Mesendoderm (in vitro differentiated cells): ENCODE measurements at regions not wholly inside any gene's neighbourhood (a gene's known extent, or its start where the extent isn't known, plus 50 kb on each side); places are given as distances from the start of the nearest gene placed in this dataset.

Experiments used
- DNase-seq: peaks from one replicate; pipeline ENCODE4 v3.0.0; 2013
- H2AK5ac ChIP-seq: 2 replicates; pipeline ENCODE4 v1.6.1; 2013; ENCODE audit warnings: low read length, inconsistent platforms
- H2BK120ac ChIP-seq: 2 replicates; pipeline ENCODE4 v1.6.1; 2013; ENCODE audit warnings: low read depth, mild to moderate bottlenecking, low read length, moderate library complexity, mixed read lengths
- H2BK15ac ChIP-seq: replicated peaks from 2 replicates; pipeline ENCODE4 v1.6.1; 2013; ENCODE audit warnings: low read depth, mild to moderate bottlenecking, moderate library complexity
- H2BK5ac ChIP-seq: 2 replicates; pipeline ENCODE4 v1.6.1; 2013; ENCODE audit warnings: low read length, inconsistent platforms
- H3K18ac ChIP-seq: 2 replicates; pipeline ENCODE4 v1.6.1; 2013; ENCODE audit warnings: mild to moderate bottlenecking, low read length, mixed read lengths
- H3K23ac ChIP-seq: one replicate; pipeline ENCODE4 v1.6.1; 2013; ENCODE audit warnings: low read length
- H3K27ac ChIP-seq: 2 replicates; pipeline ENCODE4 v1.5.1; 2013; ENCODE audit warnings: low read depth, mild to moderate bottlenecking, inconsistent platforms, low read length, moderate library complexity
- H3K27me3 ChIP-seq: 2 replicates; pipeline ENCODE4 v1.6.1; 2013; ENCODE audit warnings: low read length, control low read depth, mild to moderate bottlenecking, inconsistent platforms; ENCODE audit not compliant: insufficient read depth, poor library complexity
- H3K36me3 ChIP-seq: 2 replicates; pipeline ENCODE4 v1.6.1; 2013; ENCODE audit warnings: low read length, inconsistent platforms; ENCODE audit not compliant: control insufficient read depth, insufficient read depth
- H3K4ac ChIP-seq: one replicate; pipeline ENCODE4 v1.6.1; 2013; ENCODE audit warnings: low read depth, mild to moderate bottlenecking, low read length, moderate library complexity
- H3K4me1 ChIP-seq: 2 replicates; pipeline ENCODE4 v1.6.1; 2013; ENCODE audit warnings: low read depth, low read length, inconsistent platforms; ENCODE audit not compliant: control insufficient read depth
- H3K4me2 ChIP-seq: 2 replicates; pipeline ENCODE4 v1.6.1; 2013; ENCODE audit warnings: low read length
- H3K4me3 ChIP-seq: 2 replicates; pipeline ENCODE4 v1.5.1; 2013; ENCODE audit warnings: mild to moderate bottlenecking, low read length
- H3K56ac ChIP-seq: one replicate; pipeline ENCODE4 v1.6.1; 2013; ENCODE audit warnings: low read length
- H3K79me1 ChIP-seq: 2 replicates; pipeline ENCODE4 v1.6.1; 2013; ENCODE audit warnings: low read length, inconsistent platforms
- H3K79me2 ChIP-seq: 2 replicates; pipeline ENCODE4 v1.6.1; 2013; ENCODE audit warnings: mild to moderate bottlenecking, low read length; ENCODE audit not compliant: control insufficient read depth, insufficient read depth
- H3K9ac ChIP-seq: 2 replicates; pipeline ENCODE4 v1.6.1; 2013; ENCODE audit warnings: low read length, inconsistent platforms
- H4K5ac ChIP-seq: one replicate; pipeline ENCODE4 v1.6.1; 2013; ENCODE audit warnings: low read length
- H4K8ac ChIP-seq: one replicate; pipeline ENCODE4 v1.6.1; 2013; ENCODE audit warnings: low read depth, mild to moderate bottlenecking, control low read depth, low read length, moderate library complexity
- WGBS: extraction: QIAGEN DNeasy Blood & Tissue Kit; methylation state at CpG from one replicate; pipeline ENCODE4 v1.1.7; 2013; ENCODE audit warnings: low lambda C conversion rate, missing lambda C conversion rate; ENCODE audit not compliant: insufficient coverage; ENCODE audit errors: extremely low coverage; 5-methylcytosine and 5-hydroxymethylcytosine counted together

GRCh38 chrX:17262123-17262522, 112.9 kb upstream of the NHS start:
- no peak overlapping the region for H3K4me2 ChIP-seq
- H3K4me1 ChIP-seq: no peaks in the 10 kb centered on the region
- H4K8ac ChIP-seq: no peak overlapping the region
- H3K36me3 ChIP-seq: no peaks in the 10 kb centered on the region
- H2BK15ac ChIP-seq: no peak overlapping the region
- H3K56ac ChIP-seq: no peak overlapping the region
- H4K5ac ChIP-seq: no peak overlapping the region
- no peaks in the 10 kb centered on the region for H3K79me1 ChIP-seq
- H3K4ac ChIP-seq: no peak overlapping the region
- no peak overlapping the region for H3K4me3 ChIP-seq
- no peak overlapping the region for H3K23ac ChIP-seq
- no peak overlapping the region for H3K18ac ChIP-seq
- H2BK120ac ChIP-seq: no peak overlapping the region
- WGBS: no CpG with 5 or more reads among the region's 2 CpGs
- no peak for DNase-seq
- no peak overlapping the region for H3K27ac ChIP-seq
- H2AK5ac ChIP-seq: no peak overlapping the region
- H2BK5ac ChIP-seq: no peak overlapping the region
- no peak overlapping the region for H3K9ac ChIP-seq
- no peaks in the 10 kb centered on the region for H3K79me2 ChIP-seq
- H3K27me3 ChIP-seq: no peaks in the 10 kb centered on the region

DNA sequence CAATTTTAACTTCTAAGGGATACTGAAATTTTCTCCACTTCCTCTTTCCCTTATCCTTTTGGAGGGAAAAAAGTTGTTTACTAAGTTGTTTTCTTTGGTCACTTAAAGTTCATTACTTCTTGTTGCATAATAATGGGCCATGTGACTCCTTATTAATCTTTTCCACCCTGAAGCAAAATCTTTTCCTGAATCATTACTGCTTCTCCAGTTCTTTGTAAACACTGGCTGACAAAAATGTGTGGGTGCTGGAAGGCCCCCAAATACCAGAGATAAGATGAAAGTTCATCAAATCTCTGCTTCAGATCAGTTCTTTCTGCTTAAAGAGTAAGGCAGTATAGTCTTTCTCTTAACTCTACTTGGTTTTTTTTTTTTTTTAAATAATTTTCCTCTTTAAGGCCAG, 108.9 kb upstream of the NHS start:
- no peak overlapping the region for H3K23ac ChIP-seq
- no peak overlapping the region for H3K9ac ChIP-seq
- no peaks in the 10 kb centered on the region for H3K79me2 ChIP-seq
- no peak overlapping the region for H3K4me3 ChIP-seq
- H2BK15ac ChIP-seq: no peak overlapping the region
- H3K4me2 ChIP-seq: no peak overlapping the region
- H4K5ac ChIP-seq: no peak overlapping the region
- H3K4me1 ChIP-seq: no peaks in the 10 kb centered on the region
- no peaks in the 10 kb centered on the region for H3K27me3 ChIP-seq
- H3K36me3 ChIP-seq: no peaks in the 10 kb centered on the region
- H2BK120ac ChIP-seq: no peak overlapping the region
- H4K8ac ChIP-seq: no peak overlapping the region
- no peak overlapping the region for H2AK5ac ChIP-seq
- no peaks in the 10 kb centered on the region for H3K79me1 ChIP-seq
- H3K18ac ChIP-seq: no peak overlapping the region
- no peak overlapping the region for H3K4ac ChIP-seq
- no peak overlapping the region for H3K27ac ChIP-seq
- H3K56ac ChIP-seq: no peak overlapping the region
- DNase-seq: no peak
- H2BK5ac ChIP-seq: no peak overlapping the region

DNA sequence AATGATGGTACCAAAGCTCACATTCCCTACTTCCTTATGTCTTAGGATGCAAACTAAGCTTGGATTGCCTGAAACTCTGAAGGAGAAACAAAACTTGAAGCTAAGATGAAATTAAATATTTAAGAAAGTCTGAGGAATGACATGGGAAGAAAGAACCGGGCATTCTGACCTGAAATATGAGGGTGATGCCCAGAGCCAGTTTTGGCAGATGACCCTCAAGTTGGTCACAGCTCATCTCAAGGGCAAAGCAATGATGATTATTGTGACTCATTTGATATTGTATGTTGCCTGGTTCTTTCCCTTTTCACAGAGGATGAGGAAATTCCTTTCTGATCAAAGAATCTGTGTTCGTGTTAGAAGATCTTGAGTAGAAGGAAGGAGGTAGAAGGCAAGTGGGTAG, 96.0 kb upstream of the NHS start:
- Histone ChIP-seq H3K9ac (no peak overlapping the region), H3K23ac (no peak overlapping the region), H4K8ac (no peak overlapping the region), H3K4me3 (no peak overlapping the region), H3K18ac (no peak overlapping the region), H3K4me2 (no peak overlapping the region), H3K79me2 (no peaks in the 10 kb centered on the region), H3K56ac (no peak overlapping the region), H2BK15ac (no peak overlapping the region), H2BK5ac (no peak overlapping the region), H2BK120ac (no peak overlapping the region), H2AK5ac (no peak overlapping the region), H3K4me1 (no peaks in the 10 kb centered on the region), H3K36me3 (no peaks in the 10 kb centered on the region), H3K79me1 (no peaks in the 10 kb centered on the region), H3K27ac (no peak overlapping the region), H3K4ac (no peak overlapping the region), H4K5ac (no peak overlapping the region), H3K27me3 (no peaks in the 10 kb centered on the region)
- no peak for DNase-seq
- WGBS: no CpG with 5 or more reads among the region's 2 CpGs

- H3K27me3 ChIP-seq: no peaks in the 10 kb centered on the region
- no peaks in the 10 kb centered on the region for H3K79me1 ChIP-seq
- H3K56ac ChIP-seq: no peak overlapping the region
- H3K23ac ChIP-seq: no peak overlapping the region
- H3K79me2 ChIP-seq: no peaks in the 10 kb centered on the region
- H2BK15ac ChIP-seq: no peak overlapping the region
- no peak overlapping the region for H3K4ac ChIP-seq
- H3K36me3 ChIP-seq: no peaks in the 10 kb centered on the region
- no peak overlapping the region for H3K9ac ChIP-seq
- H3K4me1 ChIP-seq: no peaks in the 10 kb centered on the region
- no peak overlapping the region for H2BK5ac ChIP-seq
- H2AK5ac ChIP-seq: no peak overlapping the region
- H3K4me3 ChIP-seq: no peak overlapping the region
- H2BK120ac ChIP-seq: no peak overlapping the region
- WGBS: no CpG with 5 or more reads among the region's 2 CpGs
- H3K18ac ChIP-seq: no peak overlapping the region
- H3K27ac ChIP-seq: no peak overlapping the region
- no peak for DNase-seq
- no peak overlapping the region for H4K5ac ChIP-seq
- no peak overlapping the region for H4K8ac ChIP-seq
- H3K4me2 ChIP-seq: no peak overlapping the region
These were observed 89.0 kb upstream of the NHS start for GRCh38 chrX:17285983-17286382.

GRCh38 chrX:17291171-17291900, 83.7 kb upstream of the NHS start:
- H4K8ac ChIP-seq: no peak overlapping the region
- no peaks in the 10 kb centered on the region for H3K79me2 ChIP-seq
- peak overlapping the region; percentile 19 for H2BK15ac ChIP-seq

DNA sequence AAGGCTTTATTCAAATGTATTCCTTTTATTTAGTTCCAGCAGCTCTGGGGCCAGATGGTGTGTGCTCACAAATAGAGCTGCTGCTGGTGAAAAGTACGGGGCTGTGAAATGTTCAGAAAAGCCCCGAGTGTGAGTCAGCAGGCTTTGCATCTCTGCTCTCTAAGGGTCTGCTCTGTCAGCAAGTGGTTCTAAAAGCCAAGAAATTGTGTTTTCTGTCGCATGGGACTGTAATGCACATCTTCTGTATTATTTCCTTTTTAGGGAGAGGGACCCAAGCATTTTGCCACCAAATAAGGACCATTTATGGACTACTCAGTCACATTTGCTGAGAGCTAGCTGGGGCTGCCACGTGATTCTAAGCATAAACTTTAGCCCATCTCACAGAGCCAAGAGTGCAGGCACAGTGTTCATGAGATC, 82.9 kb upstream of the NHS start:
- H2AK5ac ChIP-seq: no peak overlapping the region
- H2BK120ac ChIP-seq: no peak overlapping the region
- no peaks in the 10 kb centered on the region for H3K79me1 ChIP-seq
- no peak overlapping the region for H3K4ac ChIP-seq
- no peak overlapping the region for H4K8ac ChIP-seq
- H3K18ac ChIP-seq: no peak overlapping the region
- no peak overlapping the region for H3K9ac ChIP-seq
- H2BK15ac ChIP-seq: no peak overlapping the region
- H3K4me3 ChIP-seq: no peak overlapping the region
- no peaks in the 10 kb centered on the region for H3K27me3 ChIP-seq
- H3K27ac ChIP-seq: no peak overlapping the region
- WGBS: no CpG with 5 or more reads among the region's 4 CpGs
- H2BK5ac ChIP-seq: no peak overlapping the region
- no peaks in the 10 kb centered on the region for H3K4me1 ChIP-seq
- no peak overlapping the region for H3K4me2 ChIP-seq
- no peaks in the 10 kb centered on the region for H3K79me2 ChIP-seq
- DNase-seq: no peak
- no peak overlapping the region for H3K23ac ChIP-seq
- no peak overlapping the region for H3K56ac ChIP-seq
- H3K36me3 ChIP-seq: no peaks in the 10 kb centered on the region
- no peak overlapping the region for H4K5ac ChIP-seq

More at GRCh38 chrX:17291171-17291900, 83.7 kb upstream of the NHS start:
- H3K9ac ChIP-seq: no peak overlapping the region
- H2AK5ac ChIP-seq: no peak overlapping the region
- no peak for DNase-seq
- no peaks in the 10 kb centered on the region for H3K4me1 ChIP-seq
- no peaks in the 10 kb centered on the region for H3K27me3 ChIP-seq
- no peak overlapping the region for H3K56ac ChIP-seq
- H3K4me2 ChIP-seq: no peak overlapping the region
- WGBS: no CpG with 5 or more reads among the region's 2 CpGs
- no peak overlapping the region for H3K18ac ChIP-seq
- no peak overlapping the region for H4K5ac ChIP-seq
- H3K23ac ChIP-seq: no peak overlapping the region
- no peak overlapping the region for H2BK5ac ChIP-seq
- no peak overlapping the region for H2BK120ac ChIP-seq
- no peaks in the 10 kb centered on the region for H3K79me1 ChIP-seq
- no peak overlapping the region for H3K4me3 ChIP-seq
- no peaks in the 10 kb centered on the region for H3K36me3 ChIP-seq
- H3K27ac ChIP-seq: no peak overlapping the region
- no peak overlapping the region for H3K4ac ChIP-seq
